CD4-positive, alpha-beta T cell (primary cell): ENCODE measurements at regions not wholly inside any gene's neighbourhood (a gene's known extent, or its start where the extent isn't known, plus 50 kb on each side); places are given as distances from the start of the nearest gene placed in this dataset.

Source experiments
- ATAC-seq: fragments of 200-7000 bp; cut with Tn5 transposase; one replicate; pipeline ENCODE4 v1.10.0; 2022; ENCODE audit warnings: mild to moderate bottlenecking; ENCODE audit not compliant: poor library complexity
- CTCF ChIA-PET: fragments of 350-600 bp; sonication (Branson Sonifier 250); formaldehyde crosslinking; loops from one replicate; lab custom pipeline; 2021; ENCODE audit warnings: antibody characterized with exemption, inconsistent platforms; lab: Charles Lee
- POLR2A ChIA-PET: fragments of 350-600 bp; sonication (Branson Sonifier 250); formaldehyde crosslinking; loops from one replicate; lab custom pipeline; 2021; ENCODE audit warnings: antibody characterized with exemption, inconsistent platforms; lab: Charles Lee
- DNase-seq, 14 experiments: peaks; one replicate each; pipeline ENCODE4 v3.0.0-alpha.2; 2013 to 2020; ENCODE audit warnings: mixed read lengths in 2 of 14
- H3K27ac ChIP-seq, 2 donors: one replicate each; pipeline versions ENCODE4 v1.5.1 to v1.7.0; 2013; ENCODE audit warnings: low read length in 2 of 2, low read depth in 1 of 2, mild to moderate bottlenecking in 1 of 2
- H3K27me3 ChIP-seq, 2 experiments: 1 replicate in 1 of 2; 2 replicates in 1 of 2; pipeline versions ENCODE4 v1.6.1 to v1.7.0; 2013; ENCODE audit warnings: low read length in 2 of 2, control low read depth in 1 of 2, mild to moderate bottlenecking in 1 of 2, moderate library complexity in 1 of 2; ENCODE audit not compliant: insufficient read depth in 2 of 2, control insufficient read depth in 1 of 2
- H3K36me3 ChIP-seq: one replicate; pipeline ENCODE4 v1.6.1; 2013; ENCODE audit warnings: low read length, control low read depth; ENCODE audit not compliant: insufficient read depth
- H3K4me1 ChIP-seq: one replicate; pipeline ENCODE4 v1.6.1; 2013; ENCODE audit warnings: low read length, control low read depth; ENCODE audit not compliant: insufficient read depth
- H3K4me3 ChIP-seq: one replicate; pipeline ENCODE4 v1.5.1; 2013; ENCODE audit warnings: mild to moderate bottlenecking, low read length, moderate library complexity
- H3K9me3 ChIP-seq, 2 experiments: 1 replicate in 1 of 2; 2 replicates in 1 of 2; pipeline versions ENCODE4 v1.6.1 to v1.7.0; 2013; ENCODE audit warnings: low read length in 2 of 2, mild to moderate bottlenecking in 2 of 2, control low read depth in 1 of 2, moderate library complexity in 1 of 2; ENCODE audit not compliant: control insufficient read depth in 1 of 2, insufficient read depth in 1 of 2
- H3K27ac Mint-ChIP-seq: one replicate; pipeline ENCODE4 v1.8.0; 2020; ENCODE audit warnings: mixed read lengths
- H3K27me3 Mint-ChIP-seq: one replicate; pipeline ENCODE4 v1.8.0; 2021; ENCODE audit warnings: mixed read lengths
- H3K36me3 Mint-ChIP-seq: one replicate; pipeline ENCODE4 v1.8.0; 2021; ENCODE audit warnings: low read depth, mixed read lengths
- H3K4me1 Mint-ChIP-seq: one replicate; pipeline ENCODE4 v1.8.0; 2021; ENCODE audit warnings: low read depth, mixed read lengths
- H3K4me3 Mint-ChIP-seq: one replicate; pipeline ENCODE4 v1.8.0; 2020; ENCODE audit warnings: mild to moderate bottlenecking, mixed read lengths
- H3K9me3 Mint-ChIP-seq: one replicate; pipeline ENCODE4 v1.8.0; 2020; ENCODE audit warnings: mixed read lengths
- intact Hi-C, 2 experiments: fragments of 100-400 bp; cut with DNase I in 1 of 2; cut with micrococcal nuclease in 1 of 2; formaldehyde crosslinking; loops; one replicate each; pipeline versions ENCODE4 v1.15.1 to v1.9.0; 2023 to 2025; cut with DNase I, micrococcal nuclease
- TF ChIP-seq, protein P1 (sequence below): fragments of 200-600 bp; IDR thresholded peaks from one replicate; pipeline ENCODE4 v1.8.0; 2022; ENCODE audit warnings: antibody characterized with exemption, mild to moderate bottlenecking

- DNase-seq, result no peak
These were observed 216.3 kb upstream of the MAN1A1 start for GRCh38 chr6:119565893-119566292.

GRCh38 chr6:119562168-119562567, 212.6 kb upstream of the MAN1A1 start:
- Mint-ChIP-seq H3K27me3 (no peaks in the 10 kb centered on the region), H3K36me3 (no peaks in the 10 kb centered on the region), H3K9me3 (no peaks in the 10 kb centered on the region), H3K4me3 (no peak overlapping the region), H3K4me1 (no peaks in the 10 kb centered on the region), H3K27ac (no peak overlapping the region)
- intact Hi-C loops, result no loop called here
- POLR2A ChIA-PET, result no interaction called here
- Histone ChIP-seq H3K36me3 (no peaks in the 10 kb centered on the region), H3K4me1 (no peaks in the 10 kb centered on the region), H3K27ac (no peak overlapping the region), H3K9me3 (no peaks in the 10 kb centered on the region), H3K4me3 (no peak overlapping the region), H3K27me3 (no peaks in the 10 kb centered on the region)
- TF ChIP-seq, protein P1, sequence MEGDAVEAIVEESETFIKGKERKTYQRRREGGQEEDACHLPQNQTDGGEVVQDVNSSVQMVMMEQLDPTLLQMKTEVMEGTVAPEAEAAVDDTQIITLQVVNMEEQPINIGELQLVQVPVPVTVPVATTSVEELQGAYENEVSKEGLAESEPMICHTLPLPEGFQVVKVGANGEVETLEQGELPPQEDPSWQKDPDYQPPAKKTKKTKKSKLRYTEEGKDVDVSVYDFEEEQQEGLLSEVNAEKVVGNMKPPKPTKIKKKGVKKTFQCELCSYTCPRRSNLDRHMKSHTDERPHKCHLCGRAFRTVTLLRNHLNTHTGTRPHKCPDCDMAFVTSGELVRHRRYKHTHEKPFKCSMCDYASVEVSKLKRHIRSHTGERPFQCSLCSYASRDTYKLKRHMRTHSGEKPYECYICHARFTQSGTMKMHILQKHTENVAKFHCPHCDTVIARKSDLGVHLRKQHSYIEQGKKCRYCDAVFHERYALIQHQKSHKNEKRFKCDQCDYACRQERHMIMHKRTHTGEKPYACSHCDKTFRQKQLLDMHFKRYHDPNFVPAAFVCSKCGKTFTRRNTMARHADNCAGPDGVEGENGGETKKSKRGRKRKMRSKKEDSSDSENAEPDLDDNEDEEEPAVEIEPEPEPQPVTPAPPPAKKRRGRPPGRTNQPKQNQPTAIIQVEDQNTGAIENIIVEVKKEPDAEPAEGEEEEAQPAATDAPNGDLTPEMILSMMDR, result no peak
- DNase-seq, result no peak
- ATAC-seq, result no peak
- CTCF ChIA-PET, result no interaction called here

More at GRCh38 chr6:119565893-119566292, 216.3 kb upstream of the MAN1A1 start:
- H3K27me3 ChIP-seq, result no peaks in the 10 kb centered on the region
- Mint-ChIP-seq H3K27ac (no peak overlapping the region), H3K9me3 (no peaks in the 10 kb centered on the region), H3K27me3 (peaks cover 1% of the 10 kb centered on the region), H3K4me1 (no peaks in the 10 kb centered on the region), H3K4me3 (no peak overlapping the region), H3K36me3 (no peaks in the 10 kb centered on the region)
- H3K4me1 ChIP-seq, result no peaks in the 10 kb centered on the region
- no peak overlapping the region for H3K27ac ChIP-seq
- H3K4me3 ChIP-seq, result no peak overlapping the region
- no peaks in the 10 kb centered on the region for H3K9me3 ChIP-seq
- intact Hi-C loops, result no loop called here
- POLR2A ChIA-PET, result no interaction called here
- H3K36me3 ChIP-seq, result no peaks in the 10 kb centered on the region
- CTCF ChIA-PET, result no interaction called here
- ATAC-seq, result no peak
- TF ChIP-seq, protein P1, result no peak

DNA sequence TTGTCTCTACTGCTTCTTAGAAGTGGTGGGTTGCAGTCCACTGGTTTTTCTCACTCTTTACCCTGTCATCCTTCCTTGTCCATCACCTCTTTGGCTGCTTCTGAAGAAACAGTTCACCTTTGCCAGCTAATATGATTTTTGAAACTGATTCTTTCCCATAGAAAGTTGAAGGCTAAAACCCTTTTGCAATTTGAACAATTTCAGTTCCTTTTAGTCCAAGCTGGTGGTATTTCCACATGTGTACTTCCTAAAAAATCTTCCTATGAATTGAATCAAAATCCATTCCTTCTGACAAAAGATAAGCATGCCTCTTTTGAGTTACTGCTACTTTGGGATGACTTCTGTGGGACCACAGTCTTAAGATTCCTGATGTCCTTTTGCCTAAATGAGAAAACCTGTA, 210.0 kb upstream of the MAN1A1 start:
- H3K4me3 ChIP-seq, result no peak overlapping the region
- Mint-ChIP-seq H3K27me3 (no peaks in the 10 kb centered on the region), H3K36me3 (no peaks in the 10 kb centered on the region), H3K27ac (no peak overlapping the region), H3K4me1 (no peaks in the 10 kb centered on the region), H3K4me3 (no peak overlapping the region), H3K9me3 (no peaks in the 10 kb centered on the region)
- intact Hi-C loops, result no loop called here
- H3K36me3 ChIP-seq, result no peaks in the 10 kb centered on the region
- no peaks in the 10 kb centered on the region for H3K9me3 ChIP-seq
- DNase-seq, result no peak
- ChIA-PET CTCF (no interaction called here), POLR2A (no interaction called here)
- TF ChIP-seq, protein P1, result no peak
- H3K27me3 ChIP-seq, result no peaks in the 10 kb centered on the region
- no peaks in the 10 kb centered on the region for H3K4me1 ChIP-seq
- ATAC-seq, result no peak
- no peak overlapping the region for H3K27ac ChIP-seq
